DND-41 (cell line): ENCODE measurements at regions not wholly inside any gene's neighbourhood (a gene's known extent, or its start where the extent isn't known, plus 50 kb on each side); places are given as distances from the start of the nearest gene placed in this dataset.

ENCODE experiments used
- ATAC-seq: fragments of 200-7000 bp; cut with Tn5 transposase; 3 replicates; pipeline ENCODE4 v1.9.1; 2021; ENCODE audit warnings: low read depth; ENCODE audit not compliant: insufficient read depth
- DNase-seq: peaks from one replicate; pipeline ENCODE4 v3.0.0-alpha.2; 2020
- H2AFZ ChIP-seq: 2 replicates; pipeline ENCODE4 v1.6.0; 2012; ENCODE audit warnings: low read depth, low read length
- H3K27ac ChIP-seq: 2 replicates; pipeline ENCODE4 v1.5.1; 2012; ENCODE audit warnings: low read length, inconsistent platforms
- H3K27me3 ChIP-seq: fragments of 200-600 bp; sonication (generic); 2 replicates; pipeline ENCODE4 v1.6.0; 2012; ENCODE audit warnings: low read length, mild to moderate bottlenecking, inconsistent platforms; ENCODE audit not compliant: insufficient read depth, poor library complexity
- H3K36me3 ChIP-seq: 2 replicates; pipeline ENCODE4 v1.5.1; 2012; ENCODE audit warnings: low read length, inconsistent platforms; ENCODE audit not compliant: insufficient read depth
- H3K4me1 ChIP-seq: 2 replicates; pipeline ENCODE4 v1.5.1; 2012; ENCODE audit warnings: mild to moderate bottlenecking, low read length; ENCODE audit not compliant: insufficient read depth
- H3K4me2 ChIP-seq: 2 replicates; pipeline ENCODE4 v1.6.0; 2012; ENCODE audit warnings: mild to moderate bottlenecking, moderate library complexity, low read length, inconsistent platforms; ENCODE audit not compliant: insufficient read depth
- H3K4me3 ChIP-seq, 2 experiments: fragments of 200-600 bp in 1 of 2; shearing (Covaris generic) in 1 of 2; 2 replicates each; pipeline ENCODE4 v1.5.1; 2012 to 2016; ENCODE audit warnings: inconsistent platforms in 2 of 2, low read length in 2 of 2, mild to moderate bottlenecking in 2 of 2, low read depth in 1 of 2, moderate library complexity in 1 of 2
- H3K79me2 ChIP-seq: 2 replicates; pipeline ENCODE4 v1.6.0; 2012; ENCODE audit warnings: low read length, inconsistent platforms; ENCODE audit not compliant: insufficient read depth
- H3K9ac ChIP-seq: 2 replicates; pipeline ENCODE4 v1.6.0; 2012; ENCODE audit warnings: low read depth, mild to moderate bottlenecking, inconsistent platforms, low read length, moderate library complexity
- H3K9me3 ChIP-seq: 2 replicates; pipeline ENCODE4 v1.5.1; 2012; ENCODE audit warnings: low read length, moderate library complexity, mild to moderate bottlenecking, inconsistent platforms; ENCODE audit not compliant: insufficient read depth, severe bottlenecking
- H4K20me1 ChIP-seq: 2 replicates; pipeline ENCODE4 v1.6.0; 2012; ENCODE audit warnings: low read length; ENCODE audit not compliant: insufficient read depth
- CTCF ChIP-seq: IDR thresholded peaks from 2 replicates; pipeline ENCODE4 v1.5.1; 2012; ENCODE audit warnings: borderline replicate concordance, low read length, moderate library complexity, mild to moderate bottlenecking; ENCODE audit not compliant: poor library complexity, severe bottlenecking; ENCODE audit errors: extremely low read depth
- EZH2 ChIP-seq: IDR thresholded peaks from 3 replicates; pipeline ENCODE4 v1.6.1; 2012; ENCODE audit warnings: borderline replicate concordance, low read depth, mild to moderate bottlenecking, moderate library complexity, low read length, inconsistent platforms; ENCODE audit not compliant: severe bottlenecking

- H3K9me3 ChIP-seq: no peaks in the 10 kb centered on the region
- H3K36me3 ChIP-seq: no peaks in the 10 kb centered on the region
- H3K9ac ChIP-seq: no peak overlapping the region
- H2AFZ ChIP-seq: no peak overlapping the region
- DNase-seq (no peak), ATAC-seq (no peak)
- TF ChIP-seq CTCF (no peak), EZH2 (no peak)
- no peak overlapping the region for H3K27ac ChIP-seq
- H3K79me2 ChIP-seq: no peaks in the 10 kb centered on the region
- no peaks in the 10 kb centered on the region for H4K20me1 ChIP-seq
- H3K4me1 ChIP-seq: no peaks in the 10 kb centered on the region
- H3K4me2 ChIP-seq: no peak overlapping the region
- H3K27me3 ChIP-seq: no peaks in the 10 kb centered on the region
- H3K4me3 ChIP-seq: no peak overlapping the region
These were observed 754.6 kb downstream of the BRD1 start for GRCh38 chr22:49072996-49073645.

DNA sequence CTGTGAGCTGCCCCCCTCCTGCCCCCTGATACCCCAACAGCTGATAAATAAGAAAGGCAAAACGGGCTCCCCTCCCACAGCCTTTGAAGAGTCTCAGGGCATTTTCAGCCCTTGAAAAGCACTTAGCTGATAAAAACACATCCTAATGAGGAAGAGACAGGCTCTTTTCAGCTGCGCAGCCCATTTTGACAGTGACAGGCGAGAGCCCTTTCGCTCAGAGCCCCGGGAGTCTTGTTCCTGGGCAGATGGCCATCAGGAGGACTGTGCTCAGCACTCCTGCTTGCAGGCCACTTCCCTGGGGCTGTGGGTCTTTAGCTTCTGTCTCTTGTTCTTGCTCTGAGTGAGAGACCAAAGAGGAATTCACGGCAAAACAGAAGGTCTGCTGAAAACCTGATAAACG, 757.2 kb downstream of the BRD1 start:
- TF ChIP-seq CTCF: no peak
- no peak for TF ChIP-seq EZH2
- Histone ChIP-seq H3K36me3 (no peaks in the 10 kb centered on the region), H3K27me3 (no peaks in the 10 kb centered on the region), H2AFZ (no peak overlapping the region), H3K4me3 (no peak overlapping the region), H3K27ac (no peak overlapping the region), H3K4me2 (no peak overlapping the region), H4K20me1 (no peaks in the 10 kb centered on the region), H3K9me3 (no peaks in the 10 kb centered on the region), H3K79me2 (no peaks in the 10 kb centered on the region), H3K4me1 (no peaks in the 10 kb centered on the region), H3K9ac (no peak overlapping the region)
- ATAC-seq: no peak
- no peak for DNase-seq

DNA sequence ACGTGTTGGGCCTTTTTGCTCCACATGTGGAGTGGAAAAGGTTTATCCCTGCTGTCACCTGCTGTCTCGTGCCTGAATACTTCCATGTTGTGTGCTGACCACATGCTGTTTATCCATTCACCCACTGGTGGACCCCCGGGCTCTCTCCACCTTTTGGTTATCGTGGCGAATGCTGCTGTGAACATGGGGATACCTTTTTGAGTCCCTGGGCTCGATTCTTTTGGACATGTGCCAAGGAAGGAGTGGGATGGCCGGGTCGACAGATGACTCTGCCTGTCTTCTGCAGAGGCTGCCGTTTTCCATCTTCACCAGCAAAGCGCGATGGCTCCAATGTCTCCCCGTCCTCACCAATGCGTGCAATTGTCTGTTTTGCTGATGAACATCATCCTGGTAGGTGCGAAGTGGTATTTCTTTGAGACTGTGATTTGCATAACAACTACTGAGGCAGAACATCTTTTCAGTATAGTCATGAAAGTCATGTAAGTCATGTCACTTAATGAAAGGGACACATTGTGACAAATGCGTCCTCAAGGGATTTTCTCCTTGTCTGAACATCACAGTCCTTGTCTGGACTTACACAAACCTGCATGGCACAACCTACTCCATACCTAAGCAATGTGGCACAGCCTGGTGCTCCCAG, 758.7 kb downstream of the BRD1 start:
- no peak overlapping the region for H3K27ac ChIP-seq
- no peaks in the 10 kb centered on the region for H3K36me3 ChIP-seq
- H3K4me1 ChIP-seq: no peaks in the 10 kb centered on the region
- TF ChIP-seq CTCF: no peak
- no peak for TF ChIP-seq EZH2
- H3K4me2 ChIP-seq: no peak overlapping the region
- no peak overlapping the region for H3K4me3 ChIP-seq
- H3K9me3 ChIP-seq: no peaks in the 10 kb centered on the region
- DNase-seq (no peak), ATAC-seq (no peak)
- no peaks in the 10 kb centered on the region for H3K79me2 ChIP-seq
- H2AFZ ChIP-seq: no peak overlapping the region
- no peaks in the 10 kb centered on the region for H3K27me3 ChIP-seq
- no peaks in the 10 kb centered on the region for H4K20me1 ChIP-seq
- no peak overlapping the region for H3K9ac ChIP-seq
